ENCODE measurements at regions not wholly inside any gene's neighbourhood (a gene's known extent, or its start where the extent isn't known, plus 50 kb on each side); places are given as distances from the start of the nearest gene placed in this dataset.

- H2AFZ ChIP-seq, result no peak overlapping the region
- no peak for TF ChIP-seq CTCF (conservative IDR thresholded peaks at IDR 0.05; ENCODE audit: low read depth in 2 of 2)
- no peak for TF ChIP-seq ZNF114 (CRISPR knock-in tag; IDR thresholded peaks at IDR 0.05)
- TF ChIP-seq EZH2 (IDR thresholded peaks at IDR 0.05; ENCODE audit: low read depth, unreplicated experiment), result no peak
- TF ChIP-seq NANOG (IDR thresholded peaks at IDR 0.05; ENCODE audit: borderline replicate concordance), result no peak
- TF ChIP-seq EZH2phosphoT487 (IDR thresholded peaks at IDR 0.05; ENCODE audit: unreplicated experiment), result no peak
- no peak for TF ChIP-seq STAT1 (IDR thresholded peaks at IDR 0.05; ENCODE audit: unreplicated experiment)
- no peak for TF ChIP-seq POLR2AphosphoS5 (IDR thresholded peaks at IDR 0.05; ENCODE audit: low read depth)
- TF ChIP-seq ZNF331 (CRISPR knock-in tag; IDR thresholded peaks at IDR 0.05; ENCODE audit: low read depth), result no peak
- TF ChIP-seq CREB1 (CRISPR knock-in tag; IDR thresholded peaks at IDR 0.05; ENCODE audit: low read depth), result no peak
- TF ChIP-seq JUNB (IDR thresholded peaks at IDR 0.05; ENCODE audit: unreplicated experiment), result no peak
- TF ChIP-seq ETS1 (IDR thresholded peaks at IDR 0.05), result no peak
- no peaks in the 10 kb centered on the region for H3K36me3 ChIP-seq (ENCODE audit: insufficient read depth)
- H3K9me2 ChIP-seq (ENCODE audit: insufficient read depth), result no peaks in the 10 kb centered on the region
- no peaks in the 10 kb centered on the region for H3K4me1 ChIP-seq (ENCODE audit: insufficient read depth)
- DNase-seq (ENCODE audit: low spot score) (no peak), ATAC-seq (no peak)
- no peaks in the 10 kb centered on the region for H3K27me3 ChIP-seq (ENCODE audit: insufficient read depth)
- Mint-ChIP-seq H3K27ac (no peak overlapping the region), H3K9me3 (peaks cover 99% of the 10 kb centered on the region), H3K36me3 (ENCODE audit: low read depth) (peaks cover 31% of the 10 kb centered on the region), H3K4me3 (no peak overlapping the region), H3K4me1 (no peaks in the 10 kb centered on the region), H3K27me3 (ENCODE audit: insufficient read depth, low read depth, poor library complexity) (peaks cover 1% of the 10 kb centered on the region)
- no peaks in the 10 kb centered on the region for H3K79me2 ChIP-seq (replicated peaks; ENCODE audit: insufficient read depth)
- H3F3A ChIP-seq (replicated peaks; ENCODE audit: low read depth), result no peaks in the 10 kb centered on the region
- no peak overlapping the region for H3K4me3 ChIP-seq
- no peaks in the 10 kb centered on the region for H4K20me1 ChIP-seq (replicated peaks; ENCODE audit: insufficient read depth)
- no peak overlapping the region for H3K4me2 ChIP-seq
- H3K27ac ChIP-seq (ENCODE audit: low read depth), result no peak overlapping the region
Observed at GRCh38 chr7:68760556-68760955, 837.7 kb upstream of the AUTS2 start.

GRCh38 chr7:68767462-68767861 lies 830.8 kb upstream of the AUTS2 start:
- H3K36me3 Mint-ChIP-seq (ENCODE audit: low read depth), result peaks cover 45% of the 10 kb centered on the region
- DNase-seq (ENCODE audit: low spot score) (no peak), ATAC-seq (no peak)
- H3K27me3 Mint-ChIP-seq (ENCODE audit: insufficient read depth, low read depth, poor library complexity), result peaks cover 1% of the 10 kb centered on the region
- Histone ChIP-seq H3K4me1 (ENCODE audit: insufficient read depth) (no peaks in the 10 kb centered on the region), H4K20me1 (replicated peaks; ENCODE audit: insufficient read depth) (no peaks in the 10 kb centered on the region), H3K27me3 (ENCODE audit: insufficient read depth) (no peaks in the 10 kb centered on the region), H3F3A (replicated peaks; ENCODE audit: low read depth) (no peaks in the 10 kb centered on the region), H3K79me2 (replicated peaks; ENCODE audit: insufficient read depth) (no peaks in the 10 kb centered on the region), H3K9me2 (ENCODE audit: insufficient read depth) (no peaks in the 10 kb centered on the region), H3K27ac (ENCODE audit: low read depth) (no peak overlapping the region), H2AFZ (no peak overlapping the region), H3K4me2 (no peak overlapping the region), H3K4me3 (no peak overlapping the region), H3K36me3 (ENCODE audit: insufficient read depth) (no peaks in the 10 kb centered on the region)
- H3K9me3 Mint-ChIP-seq, result peaks cover 97% of the 10 kb centered on the region
- no peak overlapping the region for H3K4me3 Mint-ChIP-seq
- TF ChIP-seq ETS1 (IDR thresholded peaks at IDR 0.05), result no peak
- TF ChIP-seq CREB1 (CRISPR knock-in tag; IDR thresholded peaks at IDR 0.05; ENCODE audit: low read depth), result no peak
- no peak for TF ChIP-seq ZNF114 (CRISPR knock-in tag; IDR thresholded peaks at IDR 0.05)
- no peak for TF ChIP-seq EZH2phosphoT487 (IDR thresholded peaks at IDR 0.05; ENCODE audit: unreplicated experiment)
- H3K4me1 Mint-ChIP-seq, result no peaks in the 10 kb centered on the region
- H3K27ac Mint-ChIP-seq, result no peak overlapping the region
